ENCODE measurements at regions not wholly inside any gene's neighbourhood (a gene's known extent, or its start where the extent isn't known, plus 50 kb on each side); places are given as distances from the start of the nearest gene placed in this dataset.

DNA sequence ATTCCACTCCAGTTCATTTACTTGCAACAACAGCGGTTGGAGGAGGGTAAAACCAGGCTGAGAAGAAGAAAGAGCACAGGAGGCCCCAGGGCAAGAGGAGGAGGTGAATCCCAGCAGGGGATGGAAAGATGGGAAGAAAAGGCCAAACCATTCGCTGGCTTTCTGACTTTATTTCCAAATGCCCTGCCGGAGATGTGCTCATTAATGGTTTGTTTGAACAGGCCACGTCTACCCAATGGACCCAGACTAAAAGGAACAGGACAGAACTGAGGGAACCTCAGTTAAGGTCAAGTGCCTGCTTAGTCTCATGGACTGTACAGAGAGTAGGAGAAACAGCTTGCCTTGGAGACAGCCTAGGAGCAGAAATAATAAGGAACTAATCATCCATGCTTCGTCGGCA lies 121.6 kb upstream of the NDUFV2 start:
- H4K20me1 ChIP-seq (ENCODE audit: insufficient read depth, low read length): no peaks in the 10 kb centered on the region
- ATAC-seq (no peak), DNase-seq (ENCODE audit: low spot score) (no peak), FAIRE-seq (no peak)
- no peak overlapping the region for H3K4me3 ChIP-seq (replicated peaks in 1 of 3; ENCODE audit: insufficient read depth in 1 of 3, low read depth in 2 of 3, low read length in 3 of 3)
- H3K4me2 ChIP-seq (ENCODE audit: low read depth, low read length): no peak overlapping the region
- TF ChIP-seq ZNF644 (CRISPR knock-in tag; IDR thresholded peaks at IDR 0.05; ENCODE audit: low read depth) (no peak), TOE1 (CRISPR knock-in tag; IDR thresholded peaks at IDR 0.05) (no peak), KMT2A (CRISPR knock-in tag; IDR thresholded peaks at IDR 0.05) (no peak), BCL6 (CRISPR knock-in tag; IDR thresholded peaks at IDR 0.05) (no peak), NFE2L1 (CRISPR knock-in tag; IDR thresholded peaks at IDR 0.05; ENCODE audit: borderline replicate concordance) (no peak), ZNF703 (CRISPR knock-in tag; IDR thresholded peaks at IDR 0.05; ENCODE audit: borderline replicate concordance) (no peak), ZNF432 (CRISPR knock-in tag; IDR thresholded peaks at IDR 0.05; ENCODE audit: borderline replicate concordance) (no peak), ZNF274 (CRISPR knock-in tag; IDR thresholded peaks at IDR 0.05) (no peak), FOSL2 (CRISPR knock-in tag; IDR thresholded peaks at IDR 0.05) (no peak), RBFOX2 (IDR thresholded peaks at IDR 0.05; ENCODE audit: low read depth, low read length) (no peak), FIP1L1 (IDR thresholded peaks at IDR 0.05; ENCODE audit: borderline replicate concordance, insufficient read depth, low read depth, low read length) (no peak)
- TF ChIP-seq, protein P1, sequence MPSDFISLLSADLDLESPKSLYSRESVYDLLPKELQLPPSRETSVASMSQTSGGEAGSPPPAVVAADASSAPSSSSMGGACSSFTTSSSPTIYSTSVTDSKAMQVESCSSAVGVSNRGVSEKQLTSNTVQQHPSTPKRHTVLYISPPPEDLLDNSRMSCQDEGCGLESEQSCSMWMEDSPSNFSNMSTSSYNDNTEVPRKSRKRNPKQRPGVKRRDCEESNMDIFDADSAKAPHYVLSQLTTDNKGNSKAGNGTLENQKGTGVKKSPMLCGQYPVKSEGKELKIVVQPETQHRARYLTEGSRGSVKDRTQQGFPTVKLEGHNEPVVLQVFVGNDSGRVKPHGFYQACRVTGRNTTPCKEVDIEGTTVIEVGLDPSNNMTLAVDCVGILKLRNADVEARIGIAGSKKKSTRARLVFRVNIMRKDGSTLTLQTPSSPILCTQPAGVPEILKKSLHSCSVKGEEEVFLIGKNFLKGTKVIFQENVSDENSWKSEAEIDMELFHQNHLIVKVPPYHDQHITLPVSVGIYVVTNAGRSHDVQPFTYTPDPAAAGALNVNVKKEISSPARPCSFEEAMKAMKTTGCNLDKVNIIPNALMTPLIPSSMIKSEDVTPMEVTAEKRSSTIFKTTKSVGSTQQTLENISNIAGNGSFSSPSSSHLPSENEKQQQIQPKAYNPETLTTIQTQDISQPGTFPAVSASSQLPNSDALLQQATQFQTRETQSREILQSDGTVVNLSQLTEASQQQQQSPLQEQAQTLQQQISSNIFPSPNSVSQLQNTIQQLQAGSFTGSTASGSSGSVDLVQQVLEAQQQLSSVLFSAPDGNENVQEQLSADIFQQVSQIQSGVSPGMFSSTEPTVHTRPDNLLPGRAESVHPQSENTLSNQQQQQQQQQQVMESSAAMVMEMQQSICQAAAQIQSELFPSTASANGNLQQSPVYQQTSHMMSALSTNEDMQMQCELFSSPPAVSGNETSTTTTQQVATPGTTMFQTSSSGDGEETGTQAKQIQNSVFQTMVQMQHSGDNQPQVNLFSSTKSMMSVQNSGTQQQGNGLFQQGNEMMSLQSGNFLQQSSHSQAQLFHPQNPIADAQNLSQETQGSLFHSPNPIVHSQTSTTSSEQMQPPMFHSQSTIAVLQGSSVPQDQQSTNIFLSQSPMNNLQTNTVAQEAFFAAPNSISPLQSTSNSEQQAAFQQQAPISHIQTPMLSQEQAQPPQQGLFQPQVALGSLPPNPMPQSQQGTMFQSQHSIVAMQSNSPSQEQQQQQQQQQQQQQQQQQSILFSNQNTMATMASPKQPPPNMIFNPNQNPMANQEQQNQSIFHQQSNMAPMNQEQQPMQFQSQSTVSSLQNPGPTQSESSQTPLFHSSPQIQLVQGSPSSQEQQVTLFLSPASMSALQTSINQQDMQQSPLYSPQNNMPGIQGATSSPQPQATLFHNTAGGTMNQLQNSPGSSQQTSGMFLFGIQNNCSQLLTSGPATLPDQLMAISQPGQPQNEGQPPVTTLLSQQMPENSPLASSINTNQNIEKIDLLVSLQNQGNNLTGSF (CRISPR knock-in tag; IDR thresholded peaks at IDR 0.05): no peak
- TF ChIP-seq, protein P2, sequence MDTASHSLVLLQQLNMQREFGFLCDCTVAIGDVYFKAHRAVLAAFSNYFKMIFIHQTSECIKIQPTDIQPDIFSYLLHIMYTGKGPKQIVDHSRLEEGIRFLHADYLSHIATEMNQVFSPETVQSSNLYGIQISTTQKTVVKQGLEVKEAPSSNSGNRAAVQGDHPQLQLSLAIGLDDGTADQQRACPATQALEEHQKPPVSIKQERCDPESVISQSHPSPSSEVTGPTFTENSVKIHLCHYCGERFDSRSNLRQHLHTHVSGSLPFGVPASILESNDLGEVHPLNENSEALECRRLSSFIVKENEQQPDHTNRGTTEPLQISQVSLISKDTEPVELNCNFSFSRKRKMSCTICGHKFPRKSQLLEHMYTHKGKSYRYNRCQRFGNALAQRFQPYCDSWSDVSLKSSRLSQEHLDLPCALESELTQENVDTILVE (CRISPR knock-in tag; IDR thresholded peaks at IDR 0.05): no peak
- in situ Hi-C loops (cut with HindIII; ENCODE audit: extremely low pct_ligation_motif_present, low pct_unique_long_range_greater_than_20kb): loop anchor here (5.0 kb wide), 2 partner anchors 99 to 324 kb away; no protein-coding TSS in a partner anchor
- H3K36me3 ChIP-seq (replicated peaks in 1 of 2; ENCODE audit: control insufficient read depth in 1 of 2, insufficient read depth in 2 of 2, low read length in 2 of 2): no peaks in the 10 kb centered on the region
- ChIA-PET CTCF (ENCODE audit: low intra/inter-chr PET ratio, low total read pairs) (no interaction called here), POLR2A (no interaction called here)
- no peak overlapping the region for H3K27ac ChIP-seq (ENCODE audit: extremely low read length, insufficient read depth, low read length)
- H3K9me3 ChIP-seq (ENCODE audit: low read length): no peaks in the 10 kb centered on the region
- H2AFZ ChIP-seq (ENCODE audit: low read length): no peak overlapping the region
- H3K9ac ChIP-seq (ENCODE audit: insufficient read depth, low read depth, low read length): no peak overlapping the region
- H3K4me1 ChIP-seq (ENCODE audit: insufficient read depth, low read length): peaks cover 42% of the 10 kb centered on the region
- no peaks in the 10 kb centered on the region for H3K79me2 ChIP-seq (ENCODE audit: insufficient read depth, low read length)
- H3K27me3 ChIP-seq (ENCODE audit: control insufficient read depth in 1 of 2, insufficient read depth in 2 of 2, low read length in 2 of 2): peaks cover 0 to 4% of the 10 kb centered on the region in 2 experiments; a peak in 1 of 5 replicates
- 49% methylated on average over 6 of the region's 6 CpGs for WGBS (ENCODE audit: low lambda C conversion rate)
- intact Hi-C loops (cut with micrococcal nuclease; ENCODE audit: unreplicated experiment): loop anchor here (5.0 kb wide), 1 partner anchor 59 kb away; no protein-coding TSS in a partner anchor
- no TSS peak for BruUV-seq (replicated peaks)
